ENCODE measurements at regions not wholly inside any gene's neighbourhood (a gene's known extent, or its start where the extent isn't known, plus 50 kb on each side); places are given as distances from the start of the nearest gene placed in this dataset.

- TF ChIP-seq CTCF (IDR thresholded peaks at IDR 0.05; ENCODE audit: low read depth, low read length): no peak
- ChIA-PET CTCF (no interaction called here), POLR2A (no interaction called here)
- no peak overlapping the region for H3K4me3 ChIP-seq (ENCODE audit: low read depth, low read length)
- no peak for DNase-seq (ENCODE audit: low read depth, low spot score)
- H3K9me3 ChIP-seq (ENCODE audit: control insufficient read depth, insufficient read depth, low read length): no peaks in the 10 kb centered on the region
- H3K27me3 ChIP-seq (ENCODE audit: control insufficient read depth, insufficient read depth, low read length): no peaks in the 10 kb centered on the region
- no peak overlapping the region for H3K27ac ChIP-seq (ENCODE audit: low read depth, low read length)
Measured at GRCh38 chr3:106296062-106296461, 427.2 kb upstream of the CBLB start.

- no peak for TF ChIP-seq CTCF (IDR thresholded peaks at IDR 0.05; ENCODE audit: low read depth, low read length)
- no peak overlapping the region for H3K27ac ChIP-seq (ENCODE audit: low read depth, low read length)
Measured at GRCh38 chr3:106299300-106300098, 430.7 kb upstream of the CBLB start.

GRCh38 chr3:106302451-106303221 is 433.8 kb upstream of the CBLB start:
- Histone ChIP-seq H3K27me3 (ENCODE audit: control insufficient read depth, insufficient read depth, low read length) (no peaks in the 10 kb centered on the region), H3K4me3 (ENCODE audit: low read depth, low read length) (no peak overlapping the region), H3K27ac (ENCODE audit: low read depth, low read length) (no peak overlapping the region), H3K9me3 (ENCODE audit: control insufficient read depth, insufficient read depth, low read length) (no peaks in the 10 kb centered on the region)
- POLR2A ChIA-PET: no interaction called here
- no peak for DNase-seq (ENCODE audit: low read depth, low spot score)
- TF ChIP-seq CTCF (IDR thresholded peaks at IDR 0.05; ENCODE audit: low read depth, low read length): no peak
- CTCF ChIA-PET: no interaction called here

More at GRCh38 chr3:106299300-106300098, 430.7 kb upstream of the CBLB start:
- ChIA-PET POLR2A (no interaction called here), CTCF (no interaction called here)
- H3K9me3 ChIP-seq (ENCODE audit: control insufficient read depth, insufficient read depth, low read length): no peaks in the 10 kb centered on the region
- H3K27me3 ChIP-seq (ENCODE audit: control insufficient read depth, insufficient read depth, low read length): no peaks in the 10 kb centered on the region
- no peak overlapping the region for H3K4me3 ChIP-seq (ENCODE audit: low read depth, low read length)
- DNase-seq (ENCODE audit: low read depth, low spot score): no peak

GRCh38 chr3:106303766-106304165 is 435.0 kb upstream of the CBLB start:
- POLR2A ChIA-PET: no interaction called here
- CTCF ChIA-PET: no interaction called here
- no peak overlapping the region for H3K4me3 ChIP-seq (ENCODE audit: low read depth, low read length)

More at GRCh38 chr3:106303766-106304165, 435.0 kb upstream of the CBLB start:
- H3K27me3 ChIP-seq (ENCODE audit: control insufficient read depth, insufficient read depth, low read length): no peaks in the 10 kb centered on the region
- H3K9me3 ChIP-seq (ENCODE audit: control insufficient read depth, insufficient read depth, low read length): no peaks in the 10 kb centered on the region
- no peak for TF ChIP-seq CTCF (IDR thresholded peaks at IDR 0.05; ENCODE audit: low read depth, low read length)
- no peak overlapping the region for H3K27ac ChIP-seq (ENCODE audit: low read depth, low read length)
- DNase-seq (ENCODE audit: low read depth, low spot score): no peak
